Stimulated activated CD4-positive, alpha-beta T cell treated with anti-CD3 and anti-CD28 coated beads, Interleukin-1b, Interleukin-23, amount 100 ng/mL, for 4 hours (primary cell): ENCODE measurements at regions not wholly inside any gene's neighbourhood (a gene's known extent, or its start where the extent isn't known, plus 50 kb on each side); places are given as distances from the start of the nearest gene placed in this dataset.

Experiments used
- DNase-seq, 2 donors: peaks; one replicate each; pipeline ENCODE4 v3.0.0-alpha.2; 2020; ENCODE audit warnings: low read depth in 2 of 2

- DNase-seq, result no peak
These were observed 213.2 kb downstream of the IRF8 start for GRCh38 chr16:86112178-86112577.

- DNase-seq, result no peak
These were observed 218.3 kb downstream of the IRF8 start for GRCh38 chr16:86117235-86117634.

DNA sequence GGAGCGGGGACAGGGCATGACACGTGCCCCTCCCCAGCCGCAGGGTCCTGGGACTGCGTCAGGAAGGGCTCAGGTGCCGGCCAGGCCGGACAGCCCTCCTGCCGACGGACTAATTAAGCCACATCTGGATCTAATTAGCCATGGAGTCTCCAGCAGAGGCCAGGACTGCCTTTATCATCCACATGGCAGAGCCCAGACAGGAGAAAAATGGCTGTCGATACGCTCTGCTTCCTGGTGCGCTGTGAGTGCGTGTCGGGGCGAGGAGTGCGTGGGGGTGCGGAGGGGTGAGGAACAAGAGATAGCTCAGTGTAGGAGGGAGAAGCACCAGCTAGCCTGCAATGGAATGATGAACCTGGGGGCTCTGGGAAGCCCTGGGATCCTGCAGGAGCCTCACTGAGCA, 218.8 kb downstream of the IRF8 start:
- no peak for DNase-seq

DNA sequence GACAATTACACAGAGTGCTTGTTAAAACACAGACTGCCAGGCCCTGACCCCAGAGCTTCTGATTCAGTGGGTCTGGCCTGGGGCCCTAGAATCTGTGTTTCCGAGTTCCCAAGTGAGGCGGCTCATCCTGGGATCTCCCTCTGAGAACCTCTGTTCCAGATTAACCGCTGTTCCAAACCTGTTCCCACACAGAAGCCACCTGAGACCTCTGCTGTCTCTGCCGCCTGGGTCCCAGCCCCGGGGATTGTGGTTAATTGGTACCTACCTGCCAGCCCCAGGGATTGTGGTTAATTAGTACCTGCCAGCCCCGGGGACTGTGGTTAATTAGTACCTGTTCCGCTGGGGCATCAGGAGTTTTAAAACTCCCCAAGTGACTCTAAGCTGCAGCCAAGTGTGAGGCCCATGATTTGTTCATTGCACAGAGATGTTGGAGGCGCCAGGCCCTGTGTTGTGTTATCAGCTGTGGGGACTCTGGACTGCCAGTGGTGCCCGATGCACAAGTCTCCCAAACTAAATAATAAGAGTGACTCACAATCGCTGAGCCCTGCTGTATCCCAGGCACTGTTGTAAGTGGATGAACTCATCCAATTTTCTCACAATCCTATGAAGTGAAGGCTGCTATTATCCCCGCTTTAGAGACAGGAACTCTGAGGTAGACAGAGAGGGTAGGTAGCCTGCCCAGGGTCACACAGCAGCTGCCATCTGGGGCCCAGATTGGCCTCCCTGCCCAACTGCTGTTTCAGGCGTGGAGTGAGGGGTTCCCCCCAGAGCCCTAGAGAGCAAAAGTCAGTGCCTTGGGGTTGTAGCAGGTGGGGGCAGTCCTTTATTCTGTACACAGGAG, 219.7 kb downstream of the IRF8 start:
- no peak for DNase-seq

DNA sequence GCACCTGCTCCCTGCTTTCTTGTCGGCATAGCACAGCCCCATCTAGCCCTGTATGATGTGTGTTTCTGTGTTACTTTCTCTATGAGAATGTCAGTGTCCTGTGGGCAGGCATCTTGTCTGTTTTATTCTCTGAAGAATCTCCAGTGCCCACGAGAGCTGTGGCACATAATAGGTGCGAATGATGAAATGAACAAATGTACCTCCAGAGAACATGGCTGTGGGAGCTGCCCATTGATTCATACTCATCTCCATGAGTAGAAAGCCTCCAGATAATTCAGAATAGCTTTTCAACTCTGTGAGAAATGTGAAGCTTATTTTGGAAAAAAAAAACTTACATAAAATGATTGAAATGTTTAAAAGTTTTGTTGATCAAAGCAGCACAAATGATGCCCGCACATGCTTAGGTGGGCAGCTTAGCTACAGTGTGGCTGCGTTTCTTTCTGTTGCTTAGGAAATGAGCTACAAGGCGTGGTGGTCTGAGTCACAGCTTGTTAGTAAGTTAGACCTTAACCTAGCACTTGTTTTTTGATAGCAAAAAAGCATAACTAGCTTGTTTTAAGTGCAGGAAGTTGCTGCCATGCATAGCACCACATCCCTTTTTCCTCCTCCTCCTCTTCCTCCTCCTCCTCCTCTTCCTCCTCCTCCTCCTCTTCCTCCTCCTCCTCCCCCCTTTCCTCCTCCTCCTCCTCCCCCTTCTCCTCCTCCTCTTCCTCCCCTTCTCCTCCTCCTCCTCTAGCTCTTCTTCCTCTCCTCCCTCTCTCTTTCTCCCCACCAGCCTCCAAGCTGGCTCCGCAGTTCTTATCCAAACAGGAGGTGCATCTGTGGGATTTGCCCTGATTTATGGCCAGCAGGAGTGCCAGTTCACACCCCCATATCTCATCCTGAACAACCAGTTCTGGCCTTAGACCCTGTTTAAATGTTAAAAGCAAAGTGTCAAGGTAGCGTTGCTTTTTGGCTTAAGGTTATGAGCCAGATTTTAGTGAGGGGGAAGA, 221.5 kb downstream of the IRF8 start:
- DNase-seq, result no peak

DNA sequence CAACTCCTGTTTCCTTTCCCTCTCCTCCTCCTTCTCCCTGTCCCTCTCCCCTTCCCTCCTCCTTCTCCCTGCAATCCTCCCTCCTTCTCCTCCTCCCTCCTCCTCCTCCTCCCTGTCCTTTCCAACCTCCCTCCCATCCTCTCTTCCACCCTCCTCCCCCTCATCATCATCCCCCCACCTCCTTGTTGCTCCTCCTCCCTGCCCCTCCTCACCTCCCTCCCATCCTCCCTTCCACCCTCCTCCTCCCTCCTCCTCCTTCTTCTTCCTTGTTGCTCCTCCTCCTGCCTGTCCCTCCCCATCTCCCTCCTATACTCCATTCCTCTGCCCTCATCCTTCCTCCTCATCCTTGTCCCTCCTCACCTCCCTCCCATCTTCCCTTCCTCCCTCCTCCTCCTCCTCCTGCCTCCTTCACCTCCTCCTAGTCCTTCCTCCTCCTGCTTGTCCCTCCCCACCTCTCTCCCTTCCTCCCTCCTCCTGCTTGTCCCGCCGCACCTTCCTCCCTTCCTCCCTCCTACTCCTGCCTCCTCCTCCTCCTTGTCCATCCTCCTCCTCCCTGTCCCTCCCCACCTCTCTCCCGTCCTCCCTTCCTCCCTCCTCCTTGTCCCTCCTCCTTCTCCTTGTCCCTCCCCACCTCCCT, 222.5 kb downstream of the IRF8 start:
- DNase-seq, result no peak

GRCh38 chr16:86122681-86123342, 223.8 kb downstream of the IRF8 start:
- DNase-seq, result no peak

GRCh38 chr16:86124321-86124720, 225.4 kb downstream of the IRF8 start:
- DNase-seq, result no peak

DNA sequence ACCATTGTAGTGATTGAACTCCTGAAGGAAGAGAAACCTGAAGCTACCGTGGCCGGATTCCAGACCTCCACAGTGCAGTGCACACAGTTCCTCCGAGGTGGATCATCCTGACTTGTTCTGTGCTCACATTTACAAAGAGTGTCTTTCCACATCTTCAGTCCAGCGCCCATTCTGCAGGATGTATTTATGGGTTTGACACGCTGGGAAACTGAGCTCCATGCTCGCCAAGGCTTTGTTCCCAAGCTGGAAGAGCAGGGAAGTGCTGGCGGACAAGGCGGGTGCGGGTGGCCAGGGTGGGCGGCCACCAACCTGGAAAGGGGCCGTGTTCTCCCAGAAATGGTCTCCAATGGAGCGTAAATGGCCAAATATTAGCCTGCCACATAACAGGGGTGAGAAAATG, 227.9 kb downstream of the IRF8 start:
- DNase-seq, result no peak

DNA sequence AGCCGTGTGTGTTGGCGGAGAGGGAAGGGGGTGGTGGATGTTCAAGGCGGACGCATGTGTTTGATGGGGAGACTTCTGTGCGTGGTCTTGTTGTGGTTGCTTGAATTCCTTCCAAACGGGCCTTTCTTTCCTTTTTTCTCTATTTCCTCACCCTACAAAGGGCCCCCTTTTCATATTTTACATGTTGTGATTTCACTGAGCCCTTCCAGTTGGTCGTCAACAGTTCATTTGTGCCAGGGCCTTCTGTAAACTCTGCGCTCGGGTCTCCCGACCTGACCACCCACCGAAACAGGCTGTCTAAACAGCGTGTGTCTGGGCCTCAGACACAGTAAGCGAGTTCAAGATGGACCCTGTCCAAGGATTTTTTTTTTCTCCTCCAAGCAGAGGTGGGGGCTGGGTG, 228.4 kb downstream of the IRF8 start:
- DNase-seq, result no peak

- DNase-seq, result no peak
These were observed 229.3 kb downstream of the IRF8 start for GRCh38 chr16:86128246-86128645.

GRCh38 chr16:86129541-86129940, 230.6 kb downstream of the IRF8 start:
- no peak for DNase-seq

GRCh38 chr16:86133377-86133776, 234.4 kb downstream of the IRF8 start:
- DNase-seq, result no peak

- no peak for DNase-seq
These were observed 234.9 kb downstream of the IRF8 start for GRCh38 chr16:86133847-86134375.

DNA sequence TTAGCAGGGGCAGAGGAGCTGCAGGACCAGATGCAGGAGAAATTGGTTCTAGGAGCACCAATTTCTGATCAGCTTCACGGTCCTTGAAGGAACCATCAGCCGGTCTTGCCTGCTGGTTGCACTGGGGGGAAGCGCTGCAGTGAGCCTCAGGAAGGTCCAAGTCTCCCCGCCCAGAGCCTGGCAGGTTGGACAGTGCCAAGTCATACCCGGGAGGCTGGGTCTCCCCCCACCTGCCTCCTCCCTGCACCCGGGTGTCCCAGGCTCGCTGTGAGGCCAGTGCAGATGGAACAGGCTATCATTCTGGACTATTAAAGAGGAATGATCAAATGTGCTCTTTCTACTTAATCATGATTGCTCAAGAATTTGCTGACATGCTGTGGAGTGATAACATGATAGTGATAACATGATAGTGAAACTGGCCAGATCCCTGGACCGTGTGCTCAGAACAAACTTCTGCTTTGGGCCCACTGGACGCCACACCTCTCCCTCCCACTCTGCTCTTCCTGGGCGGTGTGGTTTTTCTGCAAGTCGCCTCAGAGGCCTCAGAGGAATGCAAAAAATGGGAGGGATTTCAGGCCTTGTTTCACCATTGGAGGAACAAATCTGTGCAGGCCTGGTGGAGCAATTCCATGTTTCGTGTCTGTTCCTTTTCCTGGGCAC, 236.0 kb downstream of the IRF8 start:
- no peak for DNase-seq

DNA sequence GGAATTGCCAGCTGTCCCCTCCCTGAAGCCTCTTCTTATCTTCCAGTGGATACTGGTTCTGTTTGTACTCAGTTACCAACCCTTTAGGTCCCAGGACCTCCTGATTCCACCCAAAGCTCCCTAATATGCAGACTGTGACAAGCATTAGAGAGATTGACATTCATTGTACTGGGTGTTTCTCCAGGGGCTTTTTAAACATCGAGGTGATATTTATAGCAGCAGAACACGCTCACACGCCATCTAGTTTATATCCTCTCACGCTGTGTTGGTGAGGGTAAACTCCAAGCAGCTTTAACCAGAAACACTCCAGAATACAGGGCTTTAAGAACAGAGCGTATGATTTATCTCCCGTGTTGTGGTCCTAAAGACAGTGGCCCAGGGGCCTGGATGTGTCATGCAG, 238.4 kb downstream of the IRF8 start:
- DNase-seq, result no peak

GRCh38 chr16:86138121-86139085, 239.4 kb downstream of the IRF8 start:
- no peak for DNase-seq

GRCh38 chr16:86142801-86143236, 243.9 kb downstream of the IRF8 start:
- no peak for DNase-seq

DNA sequence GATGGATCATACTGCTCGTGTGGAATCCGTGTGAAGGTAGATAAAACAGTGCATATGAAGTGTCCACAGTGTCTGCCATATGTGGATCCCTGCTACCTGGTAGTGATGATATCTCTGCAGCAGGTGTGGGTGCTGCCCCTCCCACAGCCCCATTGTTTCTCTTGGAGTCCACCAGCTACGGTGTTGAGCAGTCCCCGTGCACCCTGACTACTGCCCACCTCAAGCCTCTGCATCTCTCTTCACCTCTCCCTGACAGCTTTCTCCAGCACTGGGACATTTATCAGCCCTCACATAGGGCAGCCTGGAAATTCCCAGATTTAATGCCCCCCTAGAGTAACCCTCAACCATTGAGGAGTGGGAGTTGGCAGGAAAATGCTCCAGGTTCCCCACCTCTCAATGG, 244.7 kb downstream of the IRF8 start:
- DNase-seq, result no peak

- no peak for DNase-seq
These were observed 246.7 kb downstream of the IRF8 start for GRCh38 chr16:86145669-86146068.
